LNCaP clone FGC (cell line): ENCODE measurements at regions not wholly inside any gene's neighbourhood (a gene's known extent, or its start where the extent isn't known, plus 50 kb on each side); places are given as distances from the start of the nearest gene placed in this dataset.

Experiments
- DNase-seq: peaks from one replicate; pipeline ENCODE4 v3.0.0-alpha.2; 2011; ENCODE audit warnings: low read depth
- H3K4me3 ChIP-seq: 2 replicates; pipeline ENCODE4 v1.5.1; 2011; ENCODE audit warnings: mild to moderate bottlenecking, low read depth, low read length, control low read depth
- CTCF ChIP-seq: IDR thresholded peaks from 2 replicates; pipeline ENCODE4 v1.5.1; 2012; ENCODE audit warnings: mild to moderate bottlenecking; ENCODE audit not compliant: control insufficient read depth, insufficient read depth; ENCODE audit errors: extremely low read depth

GRCh38 chr1:14098294-14098913, 398.4 kb downstream of the PRDM2 start:
- no peak overlapping the region for H3K4me3 ChIP-seq
- TF ChIP-seq CTCF: no peak
- DNase-seq: no peak

- no peak overlapping the region for H3K4me3 ChIP-seq
- TF ChIP-seq CTCF: no peak
- no peak for DNase-seq
Measured at GRCh38 chr1:14100444-14100843, 400.5 kb downstream of the PRDM2 start.

GRCh38 chr1:14100919-14101318, 400.9 kb downstream of the PRDM2 start:
- no peak for TF ChIP-seq CTCF
- DNase-seq: no peak
- H3K4me3 ChIP-seq: no peak overlapping the region

GRCh38 chr1:14102180-14102579, 402.2 kb downstream of the PRDM2 start:
- H3K4me3 ChIP-seq: no peak overlapping the region
- TF ChIP-seq CTCF: no peak
- DNase-seq: no peak

- no peak for TF ChIP-seq CTCF
- H3K4me3 ChIP-seq: no peak overlapping the region
- no peak for DNase-seq
Measured at GRCh38 chr1:14103878-14104430, 404.0 kb downstream of the PRDM2 start.

GRCh38 chr1:14106126-14106525, 406.1 kb downstream of the PRDM2 start:
- DNase-seq: no peak
- H3K4me3 ChIP-seq: no peak overlapping the region
- TF ChIP-seq CTCF: no peak

GRCh38 chr1:14106679-14107313, 406.8 kb downstream of the PRDM2 start:
- TF ChIP-seq CTCF: no peak
- DNase-seq: no peak
- H3K4me3 ChIP-seq: no peak overlapping the region
